Panc1 (cell line): ENCODE measurements at regions not wholly inside any gene's neighbourhood (a gene's known extent, or its start where the extent isn't known, plus 50 kb on each side); places are given as distances from the start of the nearest gene placed in this dataset.

Experiments
- ATAC-seq: fragments of 200-7000 bp; cut with Tn5 transposase; 2 replicates; pipeline ENCODE4 v1.9.1; 2020; ENCODE audit warnings: mild to moderate bottlenecking, moderate library complexity
- BruUV-seq: library from RNA; stranded (reverse); fragments of 400-500 nt; replicated peaks from 2 replicates; lab custom pipeline; 2021; lab: Mats Ljungman, UMichigan
- CTCF ChIA-PET: fragments of 300-600 bp; sonication (Branson Sonifier 250); formaldehyde crosslinking; loops from one replicate; lab custom pipeline; 2022; ENCODE audit warnings: antibody characterized with exemption; lab: Charles Lee
- POLR2A ChIA-PET: fragments of 300-600 bp; sonication (Branson Sonifier 250); formaldehyde crosslinking; loops from one replicate; lab custom pipeline; 2022; ENCODE audit warnings: antibody characterized with exemption; lab: Charles Lee
- DNase-seq: peaks from one replicate; pipeline ENCODE4 v3.0.0-alpha.2; 2010; ENCODE audit warnings: low read depth, low spot score
- H3K27ac ChIP-seq: 2 replicates; pipeline ENCODE4 v1.5.1; 2011; ENCODE audit warnings: mild to moderate bottlenecking, low read length, inconsistent platforms
- H3K27me3 ChIP-seq: fragments of 200-500 bp; sonication (Bioruptor generic); 2 replicates; pipeline ENCODE4 v1.6.0; 2014; ENCODE audit warnings: low read length, inconsistent platforms; ENCODE audit not compliant: control insufficient read depth, insufficient read depth
- H3K36me3 ChIP-seq: fragments of 200-500 bp; sonication (Bioruptor generic); 2 replicates; pipeline ENCODE4 v1.5.1; 2014; ENCODE audit warnings: inconsistent platforms, mild to moderate bottlenecking, low read length, moderate library complexity; ENCODE audit not compliant: control insufficient read depth, insufficient read depth
- H3K4me1 ChIP-seq: 2 replicates; pipeline ENCODE4 v1.5.1; 2011; ENCODE audit warnings: inconsistent platforms, mild to moderate bottlenecking, low read length, moderate library complexity; ENCODE audit not compliant: control insufficient read depth, insufficient read depth
- H3K4me3 ChIP-seq, 2 experiments: 2 replicates each; pipeline ENCODE4 v1.5.1; 2011 to 2012; ENCODE audit warnings: low read depth in 2 of 2, low read length in 2 of 2, mild to moderate bottlenecking in 2 of 2, inconsistent platforms in 1 of 2, moderate library complexity in 1 of 2
- H3K9me3 ChIP-seq: fragments of 200-500 bp; sonication (Bioruptor generic); 2 replicates; pipeline ENCODE4 v1.5.1; 2014; ENCODE audit warnings: low read depth, mild to moderate bottlenecking, inconsistent platforms, low read length, moderate library complexity; ENCODE audit not compliant: control insufficient read depth, insufficient read depth
- CTCF ChIP-seq: fragments of 450-650 bp; IDR thresholded peaks from 2 replicates; pipeline ENCODE4 v1.5.1; 2017; ENCODE audit warnings: mild to moderate bottlenecking
- POLR2AphosphoS5 ChIP-seq: IDR thresholded peaks from 2 replicates; pipeline ENCODE4 v1.6.1; 2012; ENCODE audit warnings: mild to moderate bottlenecking, low read depth, low read length, moderate library complexity
- REST ChIP-seq, 2 experiments: IDR thresholded peaks; 2 replicates each; pipeline ENCODE4 v1.6.1; 2011 to 2012; ENCODE audit warnings: low read depth in 2 of 2, control low read depth in 1 of 2, low read length in 1 of 2, mild to moderate bottlenecking in 1 of 2, moderate library complexity in 1 of 2; ENCODE audit not compliant: insufficient read depth in 1 of 2
- SIN3A ChIP-seq: IDR thresholded peaks from 2 replicates; pipeline ENCODE4 v1.6.1; 2012; ENCODE audit warnings: low read depth, mild to moderate bottlenecking, low read length, moderate library complexity, borderline replicate concordance; ENCODE audit not compliant: insufficient read depth
- TCF7L2 ChIP-seq: IDR thresholded peaks from 2 replicates; pipeline ENCODE4 v1.6.1; 2011; ENCODE audit warnings: mild to moderate bottlenecking, low read depth, low read length, inconsistent platforms
- in situ Hi-C: cut with HindIII; loops from 2 replicates; pipeline ENCODE4 v1.10.0; 2016; ENCODE audit warnings: low sequenced_read_pairs, low pct_unique_long_range_greater_than_20kb
- intact Hi-C: fragments of 100-400 bp; cut with micrococcal nuclease; formaldehyde crosslinking; loops from one replicate; pipeline ENCODE4 v1.10.0; 2022; ENCODE audit not compliant: unreplicated experiment

DNA sequence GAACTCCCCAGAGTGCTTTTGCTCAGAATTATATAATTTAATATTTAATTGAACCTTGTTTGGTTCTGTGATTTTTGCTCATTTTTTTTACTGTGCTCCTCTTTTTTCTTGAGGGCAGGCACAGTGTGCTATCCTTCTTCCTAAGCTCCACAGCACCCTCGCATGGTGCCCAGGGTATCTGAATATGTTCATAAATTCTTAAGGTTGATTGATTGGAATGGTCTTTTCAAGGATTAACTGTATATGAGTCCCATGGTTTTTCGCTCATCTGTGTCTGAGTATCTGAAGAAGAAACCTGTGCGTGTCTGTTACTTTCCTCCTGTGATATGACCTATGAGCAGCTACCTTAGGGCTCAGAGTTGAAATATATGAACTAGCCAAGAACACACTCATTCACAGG lies 393.7 kb downstream of the HLX start:
- in situ Hi-C loops: no loop called here
- H3K27me3 ChIP-seq: no peaks in the 10 kb centered on the region
- H3K9me3 ChIP-seq: no peaks in the 10 kb centered on the region
- ChIA-PET POLR2A (no interaction called here), CTCF (no interaction called here)
- no peak overlapping the region for H3K4me3 ChIP-seq
- no TSS peak for BruUV-seq
- no peak overlapping the region for H3K27ac ChIP-seq
- TF ChIP-seq POLR2AphosphoS5 (no peak), SIN3A (no peak), REST (IDR thresholded peaks at IDR 0.05; ENCODE audit: insufficient read depth in 1 of 2, low read depth in 2 of 2, low read length in 1 of 2) (no peak)
- intact Hi-C loops: no loop called here
- H3K4me1 ChIP-seq: no peaks in the 10 kb centered on the region
- ATAC-seq: no peak
- no peaks in the 10 kb centered on the region for H3K36me3 ChIP-seq
- no peak for DNase-seq

DNA sequence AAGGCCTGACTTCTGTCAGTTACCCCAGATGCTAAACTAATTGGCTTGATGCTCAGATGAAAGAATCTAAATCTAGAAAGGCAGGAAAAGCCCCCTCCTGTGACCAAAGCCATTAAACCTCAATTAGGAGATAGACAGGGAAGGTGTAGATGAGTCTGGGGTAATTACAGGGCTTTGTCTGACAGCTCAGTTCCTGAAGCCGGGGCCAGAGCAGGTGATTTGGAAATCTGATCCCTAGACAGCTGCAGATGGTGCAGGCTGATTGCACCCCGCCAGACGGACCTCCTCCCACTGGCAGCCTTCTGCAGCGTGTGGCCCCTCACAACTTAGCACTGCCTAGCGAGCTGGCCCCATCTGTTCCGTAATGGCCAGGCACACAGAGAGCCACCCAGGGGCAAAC lies 395.1 kb downstream of the HLX start:
- POLR2A ChIA-PET: no interaction called here
- no peak for TF ChIP-seq POLR2AphosphoS5
- TF ChIP-seq TCF7L2: no peak
- no peak for TF ChIP-seq REST (IDR thresholded peaks at IDR 0.05; ENCODE audit: insufficient read depth in 1 of 2, low read depth in 2 of 2, low read length in 1 of 2)
- no peak for TF ChIP-seq SIN3A
- TF ChIP-seq CTCF: no peak
- intact Hi-C loops: no loop called here
- ATAC-seq (no peak), DNase-seq (no peak)
- no TSS peak for BruUV-seq
- Histone ChIP-seq H3K9me3 (no peaks in the 10 kb centered on the region), H3K4me3 (no peak overlapping the region), H3K27me3 (no peaks in the 10 kb centered on the region), H3K4me1 (no peaks in the 10 kb centered on the region), H3K36me3 (no peaks in the 10 kb centered on the region), H3K27ac (no peak overlapping the region)
- in situ Hi-C loops: no loop called here
- CTCF ChIA-PET: no interaction called here
